ENCODE measurements at regions not wholly inside any gene's neighbourhood (a gene's known extent, or its start where the extent isn't known, plus 50 kb on each side); places are given as distances from the start of the nearest gene placed in this dataset.

DNA sequence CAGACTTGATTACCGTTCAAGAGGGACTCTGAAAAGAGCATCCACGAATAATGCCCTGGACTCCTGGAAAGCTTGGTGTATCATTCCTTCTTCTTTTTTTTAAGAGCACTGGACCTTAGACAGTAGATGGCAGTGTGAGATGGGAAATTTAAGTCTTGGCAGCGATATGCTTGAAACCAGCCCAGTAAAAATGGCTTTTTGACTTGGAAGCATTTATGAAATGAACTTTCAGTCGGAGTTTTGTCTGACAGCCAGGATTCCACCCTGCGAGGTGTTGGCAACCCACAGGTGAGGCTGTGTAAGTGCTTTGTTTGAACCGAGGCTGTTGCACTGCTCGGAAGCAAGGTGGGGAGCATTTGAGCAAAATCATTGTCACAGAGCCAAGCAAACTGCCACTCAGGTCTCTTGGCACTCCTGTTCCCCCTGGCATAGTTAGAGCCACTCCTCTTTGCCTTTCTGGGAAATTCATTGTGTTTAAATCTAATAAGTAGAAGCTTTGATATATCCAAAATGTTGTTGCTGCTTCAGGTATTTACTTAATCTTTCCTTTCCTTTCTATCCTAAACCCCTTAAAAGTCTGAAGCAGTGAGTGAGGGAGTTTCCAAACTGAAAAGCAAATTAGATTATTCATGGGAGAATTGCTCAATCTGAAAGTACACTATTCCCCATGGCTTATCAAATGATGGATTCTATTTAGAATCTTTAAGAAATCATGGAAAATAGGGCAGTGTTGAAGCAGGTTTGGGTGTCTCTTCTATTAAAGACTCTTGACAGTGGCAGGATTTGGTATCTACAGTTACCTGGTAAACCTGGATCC, 272.8 kb upstream of the SLC35B3 start:
- Histone ChIP-seq H2BK15ac (ENCODE audit: low read depth, low read length) (no peak overlapping the region), H4K8ac (ENCODE audit: low read depth in 2 of 2, low read length in 2 of 2) (no peak overlapping the region), H4K20me1 (ENCODE audit: insufficient read depth, low read length) (no peaks in the 10 kb centered on the region), H2AK9ac (replicated peaks; ENCODE audit: low read depth, low read length, poor library complexity) (no peak overlapping the region), H3K18ac (ENCODE audit: low read depth, low read length) (no peak overlapping the region), H3K9me3 (ENCODE audit: control insufficient read depth, insufficient read depth, low read length) (peaks cover 16% of the 10 kb centered on the region), H3K4me1 (ENCODE audit: control insufficient read depth, insufficient read depth, low read length) (no peaks in the 10 kb centered on the region), H3K36me3 (ENCODE audit: control insufficient read depth, insufficient read depth, low read length) (no peaks in the 10 kb centered on the region), H3K27ac (ENCODE audit: insufficient read depth, low read length) (no peak overlapping the region), H3K4ac (ENCODE audit: low read depth, low read length) (no peak overlapping the region), H3K4me2 (ENCODE audit: low read depth, low read length) (no peak overlapping the region), H3K9me1 (ENCODE audit: insufficient read depth, low read length) (no peaks in the 10 kb centered on the region), H3K23ac (ENCODE audit: low read depth, low read length) (no peak overlapping the region), H3K27me3 (ENCODE audit: control insufficient read depth, insufficient read depth, low read length) (no peaks in the 10 kb centered on the region), H3K79me1 (ENCODE audit: low read depth in 1 of 2, low read length in 2 of 2) (no peaks in the 10 kb centered on the region), H3K9ac (ENCODE audit: low read depth, low read length) (no peak overlapping the region), H3K4me3 (ENCODE audit: insufficient read depth, low read depth, low read length) (no peak overlapping the region), H2BK5ac (ENCODE audit: low read depth, low read length, poor library complexity, severe bottlenecking) (no peak overlapping the region), H2BK20ac (ENCODE audit: low read depth, low read length) (no peak overlapping the region), H2AFZ (replicated peaks; ENCODE audit: low read length, poor library complexity) (no peak overlapping the region), H3K56ac (ENCODE audit: extremely low read depth, insufficient read depth, low read length) (no peak overlapping the region), H4K5ac (ENCODE audit: low read depth, low read length) (no peak overlapping the region), H2AK5ac (ENCODE audit: low read depth, low read length) (no peak overlapping the region), H2BK120ac (ENCODE audit: low read depth, low read length) (no peak overlapping the region), H4K91ac (ENCODE audit: insufficient read depth, low read depth, low read length) (no peak overlapping the region), H3K14ac (replicated peaks; ENCODE audit: low read depth, low read length) (no peak overlapping the region)
- ChIA-PET POLR2A (ENCODE audit: unreplicated experiment) (no interaction called here), CTCF (no interaction called here)
- intact Hi-C loops (cut with micrococcal nuclease) (no loop called here), dilution Hi-C loops (cut with HindIII; ENCODE audit: low sequenced_read_pairs, unreplicated experiment) (no loop called here), in situ Hi-C loops (cut with MboI; ENCODE audit: low sequenced_read_pairs) (no loop called here)
- ATAC-seq (ENCODE audit: low read depth): no peak
- TF ChIP-seq, protein P1, sequence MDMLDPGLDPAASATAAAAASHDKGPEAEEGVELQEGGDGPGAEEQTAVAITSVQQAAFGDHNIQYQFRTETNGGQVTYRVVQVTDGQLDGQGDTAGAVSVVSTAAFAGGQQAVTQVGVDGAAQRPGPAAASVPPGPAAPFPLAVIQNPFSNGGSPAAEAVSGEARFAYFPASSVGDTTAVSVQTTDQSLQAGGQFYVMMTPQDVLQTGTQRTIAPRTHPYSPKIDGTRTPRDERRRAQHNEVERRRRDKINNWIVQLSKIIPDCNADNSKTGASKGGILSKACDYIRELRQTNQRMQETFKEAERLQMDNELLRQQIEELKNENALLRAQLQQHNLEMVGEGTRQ (IDR thresholded peaks at IDR 0.05; ENCODE audit: low read depth, low read length): no peak
- TF ChIP-seq BHLHE40 (IDR thresholded peaks at IDR 0.05; ENCODE audit: low read depth, low read length) (no peak), NFE2L2 (IDR thresholded peaks at IDR 0.05; ENCODE audit: low read depth, low read length) (no peak), MAZ (IDR thresholded peaks at IDR 0.05; ENCODE audit: borderline replicate concordance, low read depth, low read length) (no peak), SMC3 (IDR thresholded peaks at IDR 0.05; ENCODE audit: low read depth, low read length) (no peak)
- TF ChIP-seq, protein P2, sequence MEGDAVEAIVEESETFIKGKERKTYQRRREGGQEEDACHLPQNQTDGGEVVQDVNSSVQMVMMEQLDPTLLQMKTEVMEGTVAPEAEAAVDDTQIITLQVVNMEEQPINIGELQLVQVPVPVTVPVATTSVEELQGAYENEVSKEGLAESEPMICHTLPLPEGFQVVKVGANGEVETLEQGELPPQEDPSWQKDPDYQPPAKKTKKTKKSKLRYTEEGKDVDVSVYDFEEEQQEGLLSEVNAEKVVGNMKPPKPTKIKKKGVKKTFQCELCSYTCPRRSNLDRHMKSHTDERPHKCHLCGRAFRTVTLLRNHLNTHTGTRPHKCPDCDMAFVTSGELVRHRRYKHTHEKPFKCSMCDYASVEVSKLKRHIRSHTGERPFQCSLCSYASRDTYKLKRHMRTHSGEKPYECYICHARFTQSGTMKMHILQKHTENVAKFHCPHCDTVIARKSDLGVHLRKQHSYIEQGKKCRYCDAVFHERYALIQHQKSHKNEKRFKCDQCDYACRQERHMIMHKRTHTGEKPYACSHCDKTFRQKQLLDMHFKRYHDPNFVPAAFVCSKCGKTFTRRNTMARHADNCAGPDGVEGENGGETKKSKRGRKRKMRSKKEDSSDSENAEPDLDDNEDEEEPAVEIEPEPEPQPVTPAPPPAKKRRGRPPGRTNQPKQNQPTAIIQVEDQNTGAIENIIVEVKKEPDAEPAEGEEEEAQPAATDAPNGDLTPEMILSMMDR (conservative IDR thresholded peaks at IDR 0.05; ENCODE audit: low read depth, low read length): no peak
- TF ChIP-seq, protein P3, sequence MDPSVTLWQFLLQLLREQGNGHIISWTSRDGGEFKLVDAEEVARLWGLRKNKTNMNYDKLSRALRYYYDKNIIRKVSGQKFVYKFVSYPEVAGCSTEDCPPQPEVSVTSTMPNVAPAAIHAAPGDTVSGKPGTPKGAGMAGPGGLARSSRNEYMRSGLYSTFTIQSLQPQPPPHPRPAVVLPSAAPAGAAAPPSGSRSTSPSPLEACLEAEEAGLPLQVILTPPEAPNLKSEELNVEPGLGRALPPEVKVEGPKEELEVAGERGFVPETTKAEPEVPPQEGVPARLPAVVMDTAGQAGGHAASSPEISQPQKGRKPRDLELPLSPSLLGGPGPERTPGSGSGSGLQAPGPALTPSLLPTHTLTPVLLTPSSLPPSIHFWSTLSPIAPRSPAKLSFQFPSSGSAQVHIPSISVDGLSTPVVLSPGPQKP (IDR thresholded peaks at IDR 0.05; ENCODE audit: borderline replicate concordance, low read depth, low read length): no peak
- no peak for DNase-seq
- no TSS peak for BruUV-seq (replicated peaks)
- WGBS, 2 experiments (ENCODE audit: extremely low coverage in 2 of 2, insufficient read length in 1 of 2): 13% methylated on average over 3 of the region's 7 CpGs; no CpG with 5 or more reads in 1 of the 2 experiments
